H9 (cell line): ENCODE measurements at regions not wholly inside any gene's neighbourhood (a gene's known extent, or its start where the extent isn't known, plus 50 kb on each side); places are given as distances from the start of the nearest gene placed in this dataset.

Source experiments
- DNase-seq: peaks from one replicate; pipeline ENCODE4 v3.0.0-alpha.2; 2017
- H2AFZ ChIP-seq: one replicate; pipeline ENCODE4 v1.6.1; 2013; ENCODE audit warnings: mild to moderate bottlenecking, low read length, control low read depth, moderate library complexity
- H2AK5ac ChIP-seq: 2 replicates; pipeline ENCODE4 v1.6.1; 2013; ENCODE audit warnings: low read length, control low read depth, mixed read lengths; ENCODE audit not compliant: insufficient read length
- H2BK120ac ChIP-seq: one replicate; pipeline ENCODE4 v1.6.1; 2013; ENCODE audit warnings: low read depth, mild to moderate bottlenecking, low read length, control low read depth, inconsistent platforms; ENCODE audit not compliant: poor library complexity, severe bottlenecking
- H2BK12ac ChIP-seq: 2 replicates; pipeline ENCODE4 v1.6.1; 2013; ENCODE audit warnings: low read length, control low read depth, mixed read lengths, low read depth; ENCODE audit not compliant: insufficient read length
- H2BK15ac ChIP-seq: 2 replicates; pipeline ENCODE4 v1.6.1; 2013; ENCODE audit warnings: low read depth, low read length, control low read depth
- H2BK20ac ChIP-seq: one replicate; pipeline ENCODE4 v1.6.1; 2013; ENCODE audit warnings: low read depth, mild to moderate bottlenecking, low read length, control low read depth, inconsistent platforms; ENCODE audit not compliant: poor library complexity, severe bottlenecking
- H2BK5ac ChIP-seq: 2 replicates; pipeline ENCODE4 v1.6.1; 2013; ENCODE audit warnings: low read length, control low read depth, mixed read lengths; ENCODE audit not compliant: insufficient read length
- H3K14ac ChIP-seq: 2 replicates; pipeline ENCODE4 v1.6.1; 2013; ENCODE audit warnings: low read length, control low read depth; ENCODE audit not compliant: insufficient read depth
- H3K18ac ChIP-seq: 2 replicates; pipeline ENCODE4 v1.6.1; 2013; ENCODE audit warnings: low read depth, mild to moderate bottlenecking, mixed read lengths, low read length, control low read depth; ENCODE audit not compliant: insufficient read length
- H3K23ac ChIP-seq: 2 replicates; pipeline ENCODE4 v1.6.1; 2013; ENCODE audit warnings: low read length, control low read depth, mixed read lengths, low read depth; ENCODE audit not compliant: insufficient read length
- H3K23me2 ChIP-seq: 2 replicates; pipeline ENCODE4 v1.6.1; 2013; ENCODE audit warnings: low read depth, mild to moderate bottlenecking, mixed read lengths, low read length, control low read depth; ENCODE audit not compliant: insufficient read length, poor library complexity, severe bottlenecking
- H3K27ac ChIP-seq: 2 replicates; pipeline ENCODE4 v1.5.1; 2013; ENCODE audit warnings: low read length, control low read depth, mixed read lengths, low read depth; ENCODE audit not compliant: insufficient read length
- H3K27me3 ChIP-seq: 2 replicates; pipeline ENCODE4 v1.6.1; 2013; ENCODE audit warnings: low read length, control low read depth, inconsistent platforms; ENCODE audit not compliant: insufficient read depth
- H3K4ac ChIP-seq: 2 replicates; pipeline ENCODE4 v1.6.1; 2013; ENCODE audit warnings: low read depth, mild to moderate bottlenecking, control low read depth, inconsistent platforms, low read length, moderate library complexity
- H3K4me1 ChIP-seq: 2 replicates; pipeline ENCODE4 v1.6.1; 2013; ENCODE audit warnings: low read length, control low read depth, inconsistent platforms; ENCODE audit not compliant: insufficient read depth
- H3K4me2 ChIP-seq: 2 replicates; pipeline ENCODE4 v1.6.1; 2013; ENCODE audit warnings: low read length, control low read depth, mixed read lengths; ENCODE audit not compliant: insufficient read length, insufficient read depth
- H3K56ac ChIP-seq: 2 replicates; pipeline ENCODE4 v1.6.1; 2013; ENCODE audit warnings: low read depth, mild to moderate bottlenecking, mixed read lengths, low read length, control low read depth; ENCODE audit not compliant: insufficient read length
- H3K79me1 ChIP-seq: 2 replicates; pipeline ENCODE4 v1.6.1; 2013; ENCODE audit warnings: low read depth, mild to moderate bottlenecking, moderate library complexity, low read length, control low read depth, inconsistent platforms; ENCODE audit not compliant: insufficient read depth, poor library complexity, severe bottlenecking
- H3K79me2 ChIP-seq: 2 replicates; pipeline ENCODE4 v1.6.1; 2013; ENCODE audit warnings: low read length, control low read depth, inconsistent platforms; ENCODE audit not compliant: insufficient read depth
- H3K9ac ChIP-seq: 2 replicates; pipeline ENCODE4 v1.6.1; 2013; ENCODE audit warnings: low read length, control low read depth, mixed read lengths; ENCODE audit not compliant: insufficient read length; ENCODE audit errors: extremely low read depth
- H3K9me3 ChIP-seq: one replicate; pipeline ENCODE4 v1.6.1; 2013; ENCODE audit warnings: low read depth, low read length, inconsistent platforms; ENCODE audit not compliant: control insufficient read depth
- H3T11ph ChIP-seq: one replicate; pipeline ENCODE4 v1.6.1; 2013; ENCODE audit warnings: mild to moderate bottlenecking, low read length, control low read depth, inconsistent platforms
- H4K20me1 ChIP-seq: one replicate; pipeline ENCODE4 v1.6.1; 2013; ENCODE audit not compliant: control insufficient read depth, insufficient read length, insufficient read depth
- H4K5ac ChIP-seq: 2 replicates; pipeline ENCODE4 v1.6.1; 2013; ENCODE audit warnings: low read depth, mild to moderate bottlenecking, mixed read lengths, low read length, control low read depth; ENCODE audit not compliant: insufficient read length
- H4K8ac ChIP-seq: replicated peaks from 2 replicates; pipeline ENCODE4 v1.6.1; 2013; ENCODE audit warnings: low read length, control low read depth, mixed read lengths, low read depth; ENCODE audit not compliant: insufficient read length
- H4K91ac ChIP-seq: 2 replicates; pipeline ENCODE4 v1.6.1; 2013; ENCODE audit warnings: low read depth, mild to moderate bottlenecking, moderate library complexity, mixed read lengths, low read length, control low read depth; ENCODE audit not compliant: insufficient read length
- H3K27ac Mint-ChIP-seq, 3 experiments: 2 replicates in 2 of 3; 3 replicates in 1 of 3; pipeline ENCODE4 v1.8.0; 2020 to 2021; ENCODE audit warnings: mixed read lengths in 3 of 3, mild to moderate bottlenecking in 1 of 3, moderate library complexity in 1 of 3
- H3K27me3 Mint-ChIP-seq: 2 replicates; pipeline ENCODE4 v1.8.0; 2021; ENCODE audit warnings: low read depth, mild to moderate bottlenecking, moderate library complexity, mixed read lengths
- H3K36me3 Mint-ChIP-seq, 3 experiments: 2 replicates in 2 of 3; 3 replicates in 1 of 3; pipeline ENCODE4 v1.8.0; 2020 to 2021; ENCODE audit warnings: low read depth in 3 of 3, mixed read lengths in 3 of 3; ENCODE audit not compliant: insufficient read depth in 1 of 3
- H3K4me1 Mint-ChIP-seq, 2 experiments: 2 replicates each; pipeline ENCODE4 v1.8.0; 2020; ENCODE audit warnings: mixed read lengths in 2 of 2
- H3K4me3 Mint-ChIP-seq, 2 experiments: 2 replicates in 1 of 2; 3 replicates in 1 of 2; pipeline ENCODE4 v1.8.0; 2020 to 2021; ENCODE audit warnings: mild to moderate bottlenecking in 2 of 2, mixed read lengths in 2 of 2, moderate library complexity in 1 of 2
- H3K9me3 Mint-ChIP-seq, 2 experiments: 2 replicates in 1 of 2; 3 replicates in 1 of 2; pipeline ENCODE4 v1.8.0; 2020; ENCODE audit warnings: mild to moderate bottlenecking in 2 of 2, mixed read lengths in 2 of 2, moderate library complexity in 1 of 2
- CTCF ChIP-seq: fragments of 200-600 bp; sonication (generic); conservative IDR thresholded peaks from 3 replicates; pipeline ENCODE4 v1.8.0; 2021; ENCODE audit warnings: antibody characterized with exemption, mild to moderate bottlenecking
- WGBS: extraction: QIAGEN DNeasy Blood & Tissue Kit; methylation state at CpG from one replicate; pipeline ENCODE4 v1.1.7; 2013; ENCODE audit warnings: missing lambda C conversion rate, low lambda C conversion rate, mixed read lengths; ENCODE audit not compliant: insufficient read length; ENCODE audit errors: extremely low coverage; 5-methylcytosine and 5-hydroxymethylcytosine counted together

DNA sequence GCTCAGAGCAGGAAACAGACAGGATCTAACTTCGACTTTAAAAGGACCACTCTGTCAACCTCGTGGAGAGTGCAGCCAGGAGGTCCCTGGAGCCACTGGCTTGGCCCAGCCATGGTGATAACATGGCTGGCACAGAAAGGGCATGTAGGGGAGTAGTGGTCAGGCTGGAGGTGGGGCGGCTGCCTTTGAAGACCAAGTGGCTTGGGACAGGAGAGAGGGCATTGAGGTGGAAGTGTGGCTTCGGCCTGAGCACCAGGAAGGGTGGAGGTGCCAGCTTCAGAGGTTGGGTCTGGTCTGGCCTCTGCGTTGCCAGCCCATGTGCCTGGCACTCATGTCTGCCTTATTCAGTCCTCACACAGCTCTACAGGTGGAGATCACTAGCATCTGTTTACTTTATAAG, 270.0 kb downstream of the NSG2 start:
- no peak overlapping the region for H3K14ac ChIP-seq
- no peak overlapping the region for H3K4me3 Mint-ChIP-seq
- no peak overlapping the region for H4K8ac ChIP-seq

More for the DNA sequence above, 270.0 kb downstream of the NSG2 start:
- Histone ChIP-seq H2BK5ac (no peak overlapping the region), H3K79me1 (no peaks in the 10 kb centered on the region), H3K4me1 (no peaks in the 10 kb centered on the region), H3K27me3 (no peaks in the 10 kb centered on the region; the same call in 1 of the 2 replicates), H3K79me2 (no peaks in the 10 kb centered on the region), H3K27ac (no peak overlapping the region), H2BK12ac (no peak overlapping the region), H3K23me2 (no peaks in the 10 kb centered on the region), H3K4ac (no peak overlapping the region), H4K91ac (no peak overlapping the region), H3K56ac (no peak overlapping the region), H2AK5ac (no peak overlapping the region), H2BK120ac (no peak overlapping the region), H3K18ac (no peak overlapping the region), H2BK15ac (no peak overlapping the region), H4K5ac (no peak overlapping the region), H3K4me2 (no peak overlapping the region), H2AFZ (no peak overlapping the region), H2BK20ac (no peak overlapping the region), H3T11ph (no peak overlapping the region), H3K9me3 (no peaks in the 10 kb centered on the region), H3K9ac (no peak overlapping the region), H3K23ac (no peak overlapping the region), H4K20me1 (no peaks in the 10 kb centered on the region)
- no peaks in the 10 kb centered on the region; a peak in 1 of 7 replicates for H3K36me3 Mint-ChIP-seq
- no peaks in the 10 kb centered on the region for H3K9me3 Mint-ChIP-seq
- peaks cover 9 to 15% of the 10 kb centered on the region in 2 experiments for H3K4me1 Mint-ChIP-seq
- no peak for TF ChIP-seq CTCF
- DNase-seq = no peak
- peaks cover 42% of the 10 kb centered on the region for H3K27me3 Mint-ChIP-seq
- no peak overlapping the region; a peak in 1 of 7 replicates for H3K27ac Mint-ChIP-seq
- WGBS = no CpG with 5 or more reads among the region's 5 CpGs
